ENCODE measurements at regions not wholly inside any gene's neighbourhood (a gene's known extent, or its start where the extent isn't known, plus 50 kb on each side); places are given as distances from the start of the nearest gene placed in this dataset.

- Mint-ChIP-seq H3K36me3 (ENCODE audit: low read depth) (no peaks in the 10 kb centered on the region), H3K9me3 (peaks cover 5% of the 10 kb centered on the region), H3K4me3 (no peak overlapping the region), H3K4me1 (ENCODE audit: low read depth) (peaks cover 71% of the 10 kb centered on the region), H3K27me3 (ENCODE audit: low read depth) (no peaks in the 10 kb centered on the region), H3K27ac (no peak overlapping the region)
- CTCF ChIA-PET: no interaction called here
- DNase-seq: no peak
- intact Hi-C loops (cut with micrococcal nuclease): loop anchor here (5.0 to 10.0 kb wide), 4 partner anchors 353 to 781 kb away; partner anchors contain the start of genes CPSF6 and MDM2
Observed at GRCh38 chr12:68453876-68454275, 121.7 kb upstream of the MDM1 start.

- H3K27ac Mint-ChIP-seq: peak overlapping the region; percentile 27
- H3K9me3 Mint-ChIP-seq: peaks cover 5% of the 10 kb centered on the region
- H3K4me1 Mint-ChIP-seq (ENCODE audit: low read depth): peaks cover 64% of the 10 kb centered on the region
- intact Hi-C loops (cut with micrococcal nuclease): loop anchor here (5.0 to 10.0 kb wide), 4 partner anchors 352 to 780 kb away; partner anchors contain the start of genes CPSF6 and MDM2
- H3K27me3 Mint-ChIP-seq (ENCODE audit: low read depth): no peaks in the 10 kb centered on the region
- CTCF ChIA-PET: interaction anchor here (0.6 kb wide), 1 partner anchor 1099 kb away, joined by 3 read pairs; no protein-coding TSS in a partner anchor
- no peaks in the 10 kb centered on the region for H3K36me3 Mint-ChIP-seq (ENCODE audit: low read depth)
- DNase-seq: no peak
- no peak overlapping the region for H3K4me3 Mint-ChIP-seq
Observed at GRCh38 chr12:68454892-68455291, 122.7 kb upstream of the MDM1 start.

- Mint-ChIP-seq H3K27ac (peak overlapping the region; percentile 13), H3K36me3 (ENCODE audit: low read depth) (no peaks in the 10 kb centered on the region), H3K4me1 (ENCODE audit: low read depth) (peaks cover 57% of the 10 kb centered on the region), H3K27me3 (ENCODE audit: low read depth) (no peaks in the 10 kb centered on the region), H3K9me3 (peaks cover 5% of the 10 kb centered on the region), H3K4me3 (no peak overlapping the region)
- CTCF ChIA-PET: no interaction called here
- DNase-seq: peak; percentile 37
- intact Hi-C loops (cut with micrococcal nuclease): loop anchor here (10.0 kb wide), 1 partner anchor 779 kb away; the partner anchor contains the start of gene CPSF6
Observed at GRCh38 chr12:68455691-68456345, 123.7 kb upstream of the MDM1 start.

- no peak for DNase-seq
- Mint-ChIP-seq H3K9me3 (peaks cover 5% of the 10 kb centered on the region), H3K27ac (no peak overlapping the region), H3K4me1 (ENCODE audit: low read depth) (peaks cover 37% of the 10 kb centered on the region), H3K36me3 (ENCODE audit: low read depth) (no peaks in the 10 kb centered on the region), H3K27me3 (ENCODE audit: low read depth) (no peaks in the 10 kb centered on the region), H3K4me3 (no peak overlapping the region)
- intact Hi-C loops (cut with micrococcal nuclease): loop anchor here (10.0 kb wide), 1 partner anchor 776 kb away; the partner anchor contains the start of gene CPSF6
- CTCF ChIA-PET: no interaction called here
Observed at GRCh38 chr12:68458866-68459265, 126.7 kb upstream of the MDM1 start.

GRCh38 chr12:68460236-68460635 lies 128.1 kb upstream of the MDM1 start:
- H3K36me3 Mint-ChIP-seq (ENCODE audit: low read depth): no peaks in the 10 kb centered on the region
- no peaks in the 10 kb centered on the region for H3K27me3 Mint-ChIP-seq (ENCODE audit: low read depth)
- intact Hi-C loops (cut with micrococcal nuclease): no loop called here
- peaks cover 23% of the 10 kb centered on the region for H3K4me1 Mint-ChIP-seq (ENCODE audit: low read depth)
- CTCF ChIA-PET: no interaction called here
- DNase-seq: no peak
- H3K9me3 Mint-ChIP-seq: peaks cover 5% of the 10 kb centered on the region
- no peak overlapping the region for H3K27ac Mint-ChIP-seq
- H3K4me3 Mint-ChIP-seq: no peak overlapping the region

GRCh38 chr12:68461645-68462044 lies 129.5 kb upstream of the MDM1 start:
- CTCF ChIA-PET: no interaction called here
- H3K27me3 Mint-ChIP-seq (ENCODE audit: low read depth): no peaks in the 10 kb centered on the region
- intact Hi-C loops (cut with micrococcal nuclease): loop anchor here (2.0 kb wide), 1 partner anchor 19 kb away; no protein-coding TSS in a partner anchor

GRCh38 chr12:68462803-68463202 lies 130.6 kb upstream of the MDM1 start:
- Mint-ChIP-seq H3K4me1 (ENCODE audit: low read depth) (peaks cover 12% of the 10 kb centered on the region), H3K27me3 (ENCODE audit: low read depth) (no peaks in the 10 kb centered on the region), H3K9me3 (no peaks in the 10 kb centered on the region), H3K27ac (peak overlapping the region; percentile 74), H3K4me3 (peak overlapping the region; percentile 69), H3K36me3 (ENCODE audit: low read depth) (no peaks in the 10 kb centered on the region)
- DNase-seq: no peak
- intact Hi-C loops (cut with micrococcal nuclease): loop anchor here (2.0 kb wide), 1 partner anchor 18 kb away; no protein-coding TSS in a partner anchor
- CTCF ChIA-PET: interaction anchor here (0.6 kb wide), 2 partner anchors 38 to 540 kb away, joined by 3 to 4 read pairs; no protein-coding TSS in a partner anchor

More at GRCh38 chr12:68461645-68462044, 129.5 kb upstream of the MDM1 start:
- Mint-ChIP-seq H3K4me1 (ENCODE audit: low read depth) (peaks cover 12% of the 10 kb centered on the region), H3K9me3 (peaks cover 5% of the 10 kb centered on the region), H3K27ac (no peak overlapping the region), H3K4me3 (no peak overlapping the region), H3K36me3 (ENCODE audit: low read depth) (no peaks in the 10 kb centered on the region)
- DNase-seq: no peak

GRCh38 chr12:68465227-68465626 lies 133.1 kb upstream of the MDM1 start:
- Mint-ChIP-seq H3K36me3 (ENCODE audit: low read depth) (no peaks in the 10 kb centered on the region), H3K9me3 (no peaks in the 10 kb centered on the region), H3K27me3 (ENCODE audit: low read depth) (no peaks in the 10 kb centered on the region), H3K27ac (no peak overlapping the region), H3K4me1 (ENCODE audit: low read depth) (peaks cover 11% of the 10 kb centered on the region), H3K4me3 (no peak overlapping the region)
- CTCF ChIA-PET: interaction anchor here (0.5 to 1.0 kb wide), 2 partner anchors 74 to 106 kb away, joined by 4 read pairs; no protein-coding TSS in a partner anchor
- intact Hi-C loops (cut with micrococcal nuclease): no loop called here
- no peak for DNase-seq

- no peak overlapping the region for H3K4me3 Mint-ChIP-seq
- no peaks in the 10 kb centered on the region for H3K36me3 Mint-ChIP-seq (ENCODE audit: low read depth)
- peaks cover 9% of the 10 kb centered on the region for H3K4me1 Mint-ChIP-seq (ENCODE audit: low read depth)
- H3K9me3 Mint-ChIP-seq: no peaks in the 10 kb centered on the region
- intact Hi-C loops (cut with micrococcal nuclease): no loop called here
- no peak for DNase-seq
- CTCF ChIA-PET: interaction anchor here (0.6 kb wide), 1 partner anchor 214 kb away, joined by 4 read pairs; no protein-coding TSS in a partner anchor
- H3K27me3 Mint-ChIP-seq (ENCODE audit: low read depth): no peaks in the 10 kb centered on the region
- no peak overlapping the region for H3K27ac Mint-ChIP-seq
Observed at GRCh38 chr12:68467514-68467913, 135.4 kb upstream of the MDM1 start.

GRCh38 chr12:68468036-68468435 lies 135.9 kb upstream of the MDM1 start:
- no peak for DNase-seq
- no peaks in the 10 kb centered on the region for H3K9me3 Mint-ChIP-seq
- no peak overlapping the region for H3K4me3 Mint-ChIP-seq
- no peaks in the 10 kb centered on the region for H3K36me3 Mint-ChIP-seq (ENCODE audit: low read depth)
- peaks cover 5% of the 10 kb centered on the region for H3K4me1 Mint-ChIP-seq (ENCODE audit: low read depth)
- H3K27ac Mint-ChIP-seq: no peak overlapping the region
- CTCF ChIA-PET: interaction anchor here (0.5 kb wide), 1 partner anchor 30 kb away, joined by 3 read pairs; no protein-coding TSS in a partner anchor
- intact Hi-C loops (cut with micrococcal nuclease): no loop called here
- no peaks in the 10 kb centered on the region for H3K27me3 Mint-ChIP-seq (ENCODE audit: low read depth)

GRCh38 chr12:68469113-68469512 lies 137.0 kb upstream of the MDM1 start:
- Mint-ChIP-seq H3K27me3 (ENCODE audit: low read depth) (no peaks in the 10 kb centered on the region), H3K36me3 (ENCODE audit: low read depth) (no peaks in the 10 kb centered on the region), H3K9me3 (no peaks in the 10 kb centered on the region), H3K4me3 (no peak overlapping the region), H3K27ac (no peak overlapping the region), H3K4me1 (ENCODE audit: low read depth) (peaks cover 5% of the 10 kb centered on the region)
- no peak for DNase-seq
- intact Hi-C loops (cut with micrococcal nuclease): no loop called here
- CTCF ChIA-PET: no interaction called here

- Mint-ChIP-seq H3K9me3 (no peaks in the 10 kb centered on the region), H3K4me3 (no peak overlapping the region)
- CTCF ChIA-PET: interaction anchor here (0.5 kb wide), 1 partner anchor 137 kb away, joined by 4 read pairs; no protein-coding TSS in a partner anchor
Observed at GRCh38 chr12:68470664-68471328, 138.6 kb upstream of the MDM1 start.

More at GRCh38 chr12:68470664-68471328, 138.6 kb upstream of the MDM1 start:
- H3K36me3 Mint-ChIP-seq (ENCODE audit: low read depth): no peaks in the 10 kb centered on the region
- no peak for DNase-seq
- no peaks in the 10 kb centered on the region for H3K27me3 Mint-ChIP-seq (ENCODE audit: low read depth)
- H3K4me1 Mint-ChIP-seq (ENCODE audit: low read depth): peaks cover 5% of the 10 kb centered on the region
- intact Hi-C loops (cut with micrococcal nuclease): no loop called here
- no peak overlapping the region for H3K27ac Mint-ChIP-seq
